ENCODE measurements at regions not wholly inside any gene's neighbourhood (a gene's known extent, or its start where the extent isn't known, plus 50 kb on each side); places are given as distances from the start of the nearest gene placed in this dataset.

DNA sequence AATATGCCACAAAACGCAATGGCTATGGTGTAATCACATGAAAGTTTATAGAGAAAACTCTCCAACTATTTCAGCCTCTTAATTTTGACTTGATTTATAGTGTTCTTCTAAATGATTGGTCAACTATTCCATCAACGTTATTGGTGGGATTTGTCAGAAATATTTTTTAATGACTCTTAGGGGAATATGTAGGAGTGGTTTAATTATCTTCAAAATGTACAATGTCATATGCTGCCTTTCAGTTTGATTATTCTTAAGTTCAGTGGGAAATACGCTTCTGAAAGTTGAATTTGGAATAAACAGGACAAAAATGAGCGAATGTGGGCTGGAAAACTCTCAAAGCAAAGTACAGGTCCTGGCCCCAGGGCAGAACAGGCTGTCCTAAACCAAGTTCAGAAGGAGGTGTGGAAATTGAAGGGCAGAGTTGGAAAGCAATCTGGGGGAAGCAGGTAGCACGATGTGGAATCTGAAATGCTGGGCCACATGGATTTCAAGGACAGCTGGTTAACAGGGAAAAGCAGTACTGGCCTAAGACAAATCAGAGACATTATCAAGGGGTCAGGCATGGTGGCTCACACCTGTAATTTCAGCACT, 60.8 kb upstream of the MYCBP2 start:
- Histone ChIP-seq H3K4me1 (ENCODE audit: control insufficient read depth, insufficient read depth, low read length) (no peaks in the 10 kb centered on the region), H3K27ac (ENCODE audit: low read depth, low read length) (no peak overlapping the region), H3K9me3 (ENCODE audit: control insufficient read depth, insufficient read depth, low read length) (no peaks in the 10 kb centered on the region), H3K27me3 (ENCODE audit: control insufficient read depth, insufficient read depth, low read length) (no peaks in the 10 kb centered on the region), H3K36me3 (ENCODE audit: control insufficient read depth, insufficient read depth, low read length) (no peaks in the 10 kb centered on the region), H3K4me3 (ENCODE audit: low read depth, low read length) (no peak overlapping the region)
- DNase-seq (ENCODE audit: low read depth in 4 of 6, low spot score in 6 of 6): no peak
- 94% methylated on average over 3 of the region's 5 CpGs for WGBS (ENCODE audit: insufficient coverage)

DNA sequence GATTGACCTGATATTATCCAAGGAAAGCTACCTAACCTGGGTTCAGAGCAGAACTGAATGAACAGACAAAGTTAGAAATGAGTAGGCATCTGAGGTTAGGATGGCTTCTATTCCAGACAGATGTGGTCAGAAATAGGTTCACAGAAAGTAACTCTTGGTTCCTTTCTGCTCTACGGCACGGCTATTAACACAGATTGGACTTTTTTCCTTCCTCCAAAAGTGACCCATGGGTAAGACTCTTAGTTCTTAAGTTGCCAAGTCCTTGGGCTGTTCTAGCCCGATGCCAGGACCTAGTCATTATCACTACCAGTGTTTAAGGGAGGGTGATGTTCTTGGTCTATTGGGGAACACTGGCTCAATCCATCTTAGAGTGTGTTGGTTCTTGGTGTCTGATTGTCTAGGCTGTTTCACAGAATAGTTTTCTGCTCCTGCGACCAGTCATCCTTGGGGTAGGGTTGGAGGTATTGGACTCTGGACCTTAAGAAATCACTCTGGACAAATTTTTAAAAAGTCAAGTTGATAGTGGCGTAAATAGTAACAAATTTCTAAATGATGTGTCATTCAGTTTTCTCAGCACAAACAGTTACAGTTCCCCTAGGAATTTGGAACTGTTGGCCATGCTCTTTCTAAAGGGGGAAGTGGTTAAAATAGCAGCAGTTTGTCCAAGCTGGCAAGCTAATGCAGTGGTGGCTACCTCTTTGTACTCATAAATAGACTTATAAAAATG, 60.1 kb upstream of the MYCBP2 start:
- no peaks in the 10 kb centered on the region for H3K27me3 ChIP-seq (ENCODE audit: control insufficient read depth, insufficient read depth, low read length)
- H3K4me1 ChIP-seq (ENCODE audit: control insufficient read depth, insufficient read depth, low read length): no peaks in the 10 kb centered on the region
- DNase-seq (ENCODE audit: low read depth in 4 of 6, low spot score in 6 of 6): no peak
- 100% methylated on average over 3 of the region's 5 CpGs for WGBS (ENCODE audit: insufficient coverage)
- H3K9me3 ChIP-seq (ENCODE audit: control insufficient read depth, insufficient read depth, low read length): no peaks in the 10 kb centered on the region
- H3K27ac ChIP-seq (ENCODE audit: low read depth, low read length): no peak overlapping the region
- H3K36me3 ChIP-seq (ENCODE audit: control insufficient read depth, insufficient read depth, low read length): no peaks in the 10 kb centered on the region
- no peak overlapping the region for H3K4me3 ChIP-seq (ENCODE audit: low read depth, low read length)

DNA sequence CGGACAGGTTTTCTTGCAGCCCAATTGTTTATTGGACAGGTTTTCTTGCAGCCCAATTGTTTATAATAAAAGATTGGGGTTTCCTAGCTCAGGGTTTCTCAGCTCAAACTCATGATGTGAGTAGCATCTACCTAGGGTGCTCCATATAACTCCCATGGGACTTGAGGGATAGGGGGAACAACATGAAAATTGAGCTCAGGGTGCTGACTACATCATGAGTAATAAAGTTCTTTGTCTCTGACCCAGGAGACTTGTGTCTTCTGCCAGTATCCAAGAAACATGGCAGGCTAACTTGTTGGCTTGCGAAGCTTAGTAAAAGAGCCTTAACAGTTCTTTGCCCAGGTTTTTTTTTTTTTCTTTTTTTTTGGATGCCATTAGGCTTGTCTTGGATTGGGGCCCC, 59.2 kb upstream of the MYCBP2 start:
- Histone ChIP-seq H3K27ac (ENCODE audit: low read depth, low read length) (no peak overlapping the region), H3K4me3 (ENCODE audit: low read depth, low read length) (no peak overlapping the region), H3K9me3 (ENCODE audit: control insufficient read depth, insufficient read depth, low read length) (no peaks in the 10 kb centered on the region), H3K4me1 (ENCODE audit: control insufficient read depth, insufficient read depth, low read length) (no peaks in the 10 kb centered on the region), H3K27me3 (ENCODE audit: control insufficient read depth, insufficient read depth, low read length) (no peaks in the 10 kb centered on the region), H3K36me3 (ENCODE audit: control insufficient read depth, insufficient read depth, low read length) (no peaks in the 10 kb centered on the region)
- 56% methylated on average over 1 of the region's 2 CpGs for WGBS (ENCODE audit: insufficient coverage)
- DNase-seq (ENCODE audit: low read depth in 4 of 6, low spot score in 6 of 6): no peak

DNA sequence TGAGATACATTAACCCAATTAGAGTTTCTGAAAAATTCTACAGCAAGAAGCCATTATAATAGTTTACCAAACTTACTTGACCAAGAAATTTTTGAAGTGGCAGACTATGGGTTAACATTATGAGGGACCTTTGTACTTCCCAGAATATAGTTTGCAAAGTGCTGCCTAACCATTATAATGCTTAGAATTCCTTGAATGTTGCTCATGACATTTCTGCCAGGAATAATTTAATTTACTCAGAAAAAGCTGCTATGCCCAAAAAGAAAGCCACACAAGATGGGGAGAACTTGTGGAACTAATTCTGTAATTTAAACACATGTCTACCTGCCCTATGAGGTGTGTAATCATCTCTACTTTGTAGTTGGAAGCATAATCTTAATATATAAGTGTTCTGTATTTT, 58.1 kb upstream of the MYCBP2 start:
- no peak for DNase-seq (ENCODE audit: low read depth in 4 of 6, low spot score in 6 of 6)
- Histone ChIP-seq H3K4me1 (ENCODE audit: control insufficient read depth, insufficient read depth, low read length) (no peaks in the 10 kb centered on the region), H3K4me3 (ENCODE audit: low read depth, low read length) (no peak overlapping the region), H3K36me3 (ENCODE audit: control insufficient read depth, insufficient read depth, low read length) (no peaks in the 10 kb centered on the region), H3K9me3 (ENCODE audit: control insufficient read depth, insufficient read depth, low read length) (no peaks in the 10 kb centered on the region), H3K27me3 (ENCODE audit: control insufficient read depth, insufficient read depth, low read length) (no peaks in the 10 kb centered on the region), H3K27ac (ENCODE audit: low read depth, low read length) (no peak overlapping the region)

DNA sequence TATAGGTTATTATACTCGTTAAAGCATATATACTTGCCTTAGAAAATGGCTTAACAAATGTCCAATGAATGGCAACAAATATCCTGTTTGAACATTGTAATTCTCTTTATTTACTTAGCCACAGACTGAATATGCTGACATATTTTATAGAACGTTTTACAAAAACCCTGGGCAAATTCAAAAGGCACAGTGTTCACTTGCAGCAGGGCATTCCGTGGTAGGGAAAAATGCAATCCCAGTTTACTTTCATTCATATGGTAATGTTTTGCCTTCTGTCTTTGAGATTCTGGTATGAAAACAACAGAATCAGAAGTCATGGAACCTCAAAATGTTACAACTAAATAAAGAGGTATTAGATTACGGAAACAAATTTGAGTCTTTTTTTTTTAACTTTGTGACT, 56.2 kb upstream of the MYCBP2 start:
- Histone ChIP-seq H3K27ac (ENCODE audit: low read depth, low read length) (no peak overlapping the region), H3K4me3 (ENCODE audit: low read depth, low read length) (no peak overlapping the region), H3K36me3 (ENCODE audit: control insufficient read depth, insufficient read depth, low read length) (no peaks in the 10 kb centered on the region), H3K27me3 (ENCODE audit: control insufficient read depth, insufficient read depth, low read length) (no peaks in the 10 kb centered on the region), H3K4me1 (ENCODE audit: control insufficient read depth, insufficient read depth, low read length) (no peaks in the 10 kb centered on the region), H3K9me3 (ENCODE audit: control insufficient read depth, insufficient read depth, low read length) (no peaks in the 10 kb centered on the region)
- WGBS (ENCODE audit: insufficient coverage): no CpG with 5 or more reads among the region's 4 CpGs
- DNase-seq (ENCODE audit: low read depth in 4 of 6, low spot score in 6 of 6): no peak

DNA sequence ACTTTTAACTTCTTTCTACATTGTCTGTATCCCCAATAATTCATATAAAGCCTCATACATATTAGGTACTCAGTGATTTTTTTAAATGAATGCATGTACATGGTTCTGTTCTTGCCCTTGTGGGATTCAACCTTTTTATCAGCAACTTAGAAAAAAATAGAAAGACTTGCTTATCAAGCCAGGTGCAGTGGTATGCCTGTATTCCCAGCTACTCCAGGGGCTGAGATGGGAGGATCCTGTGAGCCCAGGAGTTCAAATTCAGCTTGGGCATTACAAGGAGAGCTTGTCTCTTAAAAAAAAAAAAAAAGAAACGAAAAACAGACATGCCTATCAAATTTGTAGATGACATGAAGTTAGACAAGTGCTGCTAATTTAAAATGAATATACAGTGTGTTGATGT, 54.2 kb upstream of the MYCBP2 start:
- WGBS (ENCODE audit: insufficient coverage): no CpG with 5 or more reads among the region's 1 CpG
- no peaks in the 10 kb centered on the region for H3K27me3 ChIP-seq (ENCODE audit: control insufficient read depth, insufficient read depth, low read length)
- H3K4me1 ChIP-seq (ENCODE audit: control insufficient read depth, insufficient read depth, low read length): no peaks in the 10 kb centered on the region
- no peaks in the 10 kb centered on the region for H3K36me3 ChIP-seq (ENCODE audit: control insufficient read depth, insufficient read depth, low read length)
- H3K4me3 ChIP-seq (ENCODE audit: low read depth, low read length): no peak overlapping the region
- H3K27ac ChIP-seq (ENCODE audit: low read depth, low read length): no peak overlapping the region
- H3K9me3 ChIP-seq (ENCODE audit: control insufficient read depth, insufficient read depth, low read length): no peaks in the 10 kb centered on the region
- DNase-seq (ENCODE audit: low read depth in 4 of 6, low spot score in 6 of 6): no peak

DNA sequence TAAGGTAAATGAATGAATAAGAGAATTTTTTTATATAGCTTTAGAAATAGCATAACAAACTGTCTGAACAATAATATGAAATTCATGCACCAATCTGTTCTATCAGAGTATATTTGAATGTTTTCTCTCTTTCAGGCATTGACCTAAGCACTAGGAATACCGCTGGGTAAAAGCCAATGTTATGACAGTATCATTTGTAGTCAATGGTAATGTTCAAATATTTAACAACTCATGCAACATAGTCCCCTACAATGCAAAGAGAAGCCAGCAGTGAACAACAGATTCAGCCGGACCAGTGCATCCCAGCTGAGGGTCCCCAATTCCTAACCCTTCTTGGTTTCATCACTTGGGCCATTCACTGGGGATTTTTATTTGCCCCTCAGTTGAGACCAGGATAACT, 52.6 kb upstream of the MYCBP2 start:
- Histone ChIP-seq H3K9me3 (ENCODE audit: control insufficient read depth, insufficient read depth, low read length) (no peaks in the 10 kb centered on the region), H3K27me3 (ENCODE audit: control insufficient read depth, insufficient read depth, low read length) (no peaks in the 10 kb centered on the region), H3K27ac (ENCODE audit: low read depth, low read length) (no peak overlapping the region), H3K4me1 (ENCODE audit: control insufficient read depth, insufficient read depth, low read length) (no peaks in the 10 kb centered on the region), H3K36me3 (ENCODE audit: control insufficient read depth, insufficient read depth, low read length) (no peaks in the 10 kb centered on the region), H3K4me3 (ENCODE audit: low read depth, low read length) (no peak overlapping the region)
- no peak for DNase-seq (ENCODE audit: low read depth in 4 of 6, low spot score in 6 of 6)
- 100% methylated on average over 1 of the region's 2 CpGs for WGBS (ENCODE audit: insufficient coverage)

DNA sequence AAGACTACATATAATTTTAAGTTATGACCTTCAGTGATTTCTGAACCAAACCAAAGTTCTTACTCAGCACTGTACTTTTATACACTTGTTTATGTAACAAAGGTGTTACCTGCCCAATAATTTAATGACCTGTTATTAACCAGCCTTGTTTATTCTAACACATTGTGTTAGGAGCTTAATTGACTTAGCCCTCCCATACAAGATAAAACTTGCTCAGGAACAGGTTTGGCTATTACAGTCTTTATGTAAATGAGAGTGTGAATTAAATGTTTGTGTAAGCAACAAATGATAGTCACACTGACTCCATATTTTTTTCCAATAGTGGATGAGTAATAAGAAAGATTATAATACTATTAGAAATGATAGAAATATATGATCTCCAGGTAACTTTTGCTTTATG, 51.8 kb upstream of the MYCBP2 start:
- no peak overlapping the region for H3K27ac ChIP-seq (ENCODE audit: low read depth, low read length)
- no peaks in the 10 kb centered on the region for H3K36me3 ChIP-seq (ENCODE audit: control insufficient read depth, insufficient read depth, low read length)
- H3K4me1 ChIP-seq (ENCODE audit: control insufficient read depth, insufficient read depth, low read length): no peaks in the 10 kb centered on the region
- H3K4me3 ChIP-seq (ENCODE audit: low read depth, low read length): no peak overlapping the region
- no peaks in the 10 kb centered on the region for H3K9me3 ChIP-seq (ENCODE audit: control insufficient read depth, insufficient read depth, low read length)
- H3K27me3 ChIP-seq (ENCODE audit: control insufficient read depth, insufficient read depth, low read length): no peaks in the 10 kb centered on the region
- DNase-seq (ENCODE audit: low read depth in 4 of 6, low spot score in 6 of 6): no peak

DNA sequence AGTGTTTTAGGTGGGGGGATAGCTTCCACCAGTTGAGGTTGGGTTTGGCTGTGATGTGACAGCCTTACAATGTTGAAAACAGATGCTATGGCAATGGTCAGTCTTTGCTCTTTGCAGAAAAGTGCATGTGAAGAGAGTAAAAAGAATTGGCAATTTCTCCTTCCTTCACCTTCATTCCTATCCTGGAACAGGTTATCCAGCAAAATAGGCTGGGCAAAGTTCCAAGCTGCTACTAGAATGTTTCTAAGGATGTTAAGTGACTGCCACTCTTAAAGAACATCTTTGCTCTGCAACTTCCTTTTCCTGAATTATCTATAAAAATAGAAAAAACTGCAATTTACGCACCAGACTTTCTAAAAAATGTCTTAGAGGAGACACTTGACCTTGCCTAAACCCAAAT, 50.1 kb upstream of the MYCBP2 start:
- Histone ChIP-seq H3K4me3 (ENCODE audit: low read depth, low read length) (no peak overlapping the region), H3K9me3 (ENCODE audit: control insufficient read depth, insufficient read depth, low read length) (no peaks in the 10 kb centered on the region), H3K27me3 (ENCODE audit: control insufficient read depth, insufficient read depth, low read length) (no peaks in the 10 kb centered on the region), H3K4me1 (ENCODE audit: control insufficient read depth, insufficient read depth, low read length) (no peaks in the 10 kb centered on the region), H3K36me3 (ENCODE audit: control insufficient read depth, insufficient read depth, low read length) (no peaks in the 10 kb centered on the region), H3K27ac (ENCODE audit: low read depth, low read length) (no peak overlapping the region)
- WGBS (ENCODE audit: insufficient coverage): 89% methylated on average over 1 of the region's 1 CpG
- DNase-seq (ENCODE audit: low read depth in 4 of 6, low spot score in 6 of 6): peak in 1 of 6 donors; percentile 27
